ENCODE measurements at regions not wholly inside any gene's neighbourhood (a gene's known extent, or its start where the extent isn't known, plus 50 kb on each side); places are given as distances from the start of the nearest gene placed in this dataset.

- no peak for DNase-seq
Observed at GRCh38 chr16:54355251-54355650, 68.7 kb upstream of the IRX3 start.

- no peak for DNase-seq
Observed at GRCh38 chr16:54353097-54353496, 66.5 kb upstream of the IRX3 start.

GRCh38 chr16:54351171-54351570 lies 64.6 kb upstream of the IRX3 start:
- DNase-seq: no peak

- DNase-seq: no peak
Observed at GRCh38 chr16:54347961-54348360, 61.4 kb upstream of the IRX3 start.

- DNase-seq: no peak
Observed at GRCh38 chr16:54346041-54346440, 59.5 kb upstream of the IRX3 start.

GRCh38 chr16:54344646-54345630 lies 58.4 kb upstream of the IRX3 start:
- no peak for DNase-seq

- DNase-seq: no peak
Observed at GRCh38 chr16:54342966-54343365, 56.4 kb upstream of the IRX3 start.

GRCh38 chr16:54341892-54342776 lies 55.5 kb upstream of the IRX3 start:
- no peak for DNase-seq

- DNase-seq: no peak
Observed at GRCh38 chr16:54340531-54340930, 53.9 kb upstream of the IRX3 start.

GRCh38 chr16:54336631-54337204 lies 50.1 kb upstream of the IRX3 start:
- no peak for DNase-seq
